NCI-H748 (cell line): ENCODE measurements at regions not wholly inside any gene's neighbourhood (a gene's known extent, or its start where the extent isn't known, plus 50 kb on each side); places are given as distances from the start of the nearest gene placed in this dataset.
A peak's percentile ranks its signal among the peaks of the same experiment; 100 is the strongest.
"Not testable (repeated sequence)": the region's sequence is repeated elsewhere in the genome, so short reads cannot be mapped to it uniquely, and the experiment has no call there.

Source experiments
- DNase-seq: peaks from one replicate; lab custom pipeline; 2025; ENCODE audit not compliant: unreplicated experiment; lab: John Stamatoyannopoulos, UW

- no peak for DNase-seq
Observed at GRCh38 chr2:59171019-59171418, 929.9 kb upstream of the FANCL start.

- DNase-seq, result no peak
Observed at GRCh38 chr2:59168766-59169165, 927.6 kb upstream of the FANCL start.

DNA sequence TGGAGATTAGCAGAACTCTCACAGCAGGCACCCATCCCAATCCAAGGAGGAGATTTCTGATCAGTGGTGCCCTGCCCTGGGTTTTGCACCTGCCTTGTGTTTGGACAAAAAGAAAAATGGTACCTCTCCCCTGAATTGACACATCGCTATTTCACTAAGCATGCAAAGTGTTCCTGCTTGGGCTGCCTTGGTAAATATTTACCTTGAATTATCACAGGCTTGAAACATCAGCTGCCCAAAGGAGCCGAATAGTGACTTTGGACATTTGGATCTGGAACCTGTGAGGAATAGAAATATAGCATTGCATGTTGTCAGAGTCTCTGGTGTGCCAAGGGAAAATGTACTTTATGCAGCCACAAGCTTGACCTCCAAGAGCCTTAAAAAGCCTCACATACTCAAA, 926.4 kb upstream of the FANCL start:
- DNase-seq, result peak; percentile 93

GRCh38 chr2:59157908-59158307, 916.8 kb upstream of the FANCL start:
- not testable (repeated sequence) for DNase-seq

DNA sequence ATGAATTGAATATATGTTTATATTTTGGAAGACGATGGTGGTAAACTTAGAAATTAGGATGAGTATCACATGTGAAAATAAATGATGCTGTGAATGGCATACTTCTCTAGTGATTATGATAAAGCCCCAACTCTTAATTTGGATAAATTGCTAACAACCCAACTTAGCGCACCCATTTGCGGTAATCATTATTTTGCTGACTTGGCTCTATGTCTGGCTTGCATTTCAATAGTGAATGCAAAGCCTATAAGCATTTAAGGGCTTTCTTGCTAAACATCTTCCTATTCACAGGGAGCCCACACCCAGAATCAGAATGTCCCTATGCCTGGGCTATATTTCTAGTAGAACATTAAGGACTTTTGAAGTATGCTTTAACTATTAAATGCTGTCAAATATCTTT, 910.7 kb upstream of the FANCL start:
- DNase-seq, result no peak

DNA sequence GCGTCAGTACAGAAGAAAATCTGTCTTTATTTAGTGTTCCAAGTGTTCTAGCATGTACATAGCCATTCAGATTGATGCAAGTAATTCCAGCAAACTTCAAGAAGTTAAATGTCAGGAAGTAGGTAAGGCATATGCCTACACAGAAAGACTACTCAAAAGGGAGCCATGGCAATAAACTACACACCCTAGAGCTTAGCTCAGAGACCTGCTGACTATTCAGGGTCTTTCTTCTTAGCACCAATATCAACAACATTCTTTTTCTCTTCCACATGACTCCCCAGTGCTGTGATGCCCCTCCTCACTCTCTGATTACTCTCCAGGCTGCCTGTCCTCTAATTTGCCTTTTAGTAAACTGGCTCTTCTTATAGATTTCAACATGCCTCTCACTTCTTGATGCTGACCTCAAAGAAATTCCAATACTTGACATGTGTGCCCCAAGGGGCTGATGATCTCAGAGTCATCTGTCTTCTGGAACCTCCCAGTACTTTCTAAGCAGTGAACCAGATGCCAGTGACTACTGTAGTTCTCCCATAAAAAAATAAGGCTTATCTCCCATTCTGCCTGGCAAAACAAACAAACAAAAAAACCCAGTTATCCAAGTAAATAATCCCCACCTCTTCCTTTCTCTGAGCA, 909.2 kb upstream of the FANCL start:
- DNase-seq, result no peak

GRCh38 chr2:59149271-59149670, 908.1 kb upstream of the FANCL start:
- no peak for DNase-seq

DNA sequence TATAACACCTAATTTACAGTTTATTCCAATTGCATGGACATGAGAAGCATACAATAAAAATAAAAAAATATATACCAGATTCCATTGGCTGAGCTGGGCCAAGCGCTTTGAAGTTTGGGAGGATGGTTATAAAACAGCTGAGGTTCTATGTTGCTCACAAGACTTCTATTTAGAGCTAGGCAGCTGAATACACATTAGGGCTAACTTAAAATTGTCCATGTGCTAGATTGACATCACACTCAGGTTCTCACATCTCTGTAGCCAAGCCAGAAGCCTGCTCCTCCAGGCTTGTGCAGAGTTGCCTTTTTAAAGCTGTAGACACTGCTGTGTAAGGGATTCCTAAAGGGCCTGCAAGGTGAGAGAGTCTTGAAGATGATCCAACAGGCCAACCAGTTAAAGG, 871.1 kb upstream of the FANCL start:
- no peak for DNase-seq

- DNase-seq, result no peak
Observed at GRCh38 chr2:59096973-59097372, 855.8 kb upstream of the FANCL start.

DNA sequence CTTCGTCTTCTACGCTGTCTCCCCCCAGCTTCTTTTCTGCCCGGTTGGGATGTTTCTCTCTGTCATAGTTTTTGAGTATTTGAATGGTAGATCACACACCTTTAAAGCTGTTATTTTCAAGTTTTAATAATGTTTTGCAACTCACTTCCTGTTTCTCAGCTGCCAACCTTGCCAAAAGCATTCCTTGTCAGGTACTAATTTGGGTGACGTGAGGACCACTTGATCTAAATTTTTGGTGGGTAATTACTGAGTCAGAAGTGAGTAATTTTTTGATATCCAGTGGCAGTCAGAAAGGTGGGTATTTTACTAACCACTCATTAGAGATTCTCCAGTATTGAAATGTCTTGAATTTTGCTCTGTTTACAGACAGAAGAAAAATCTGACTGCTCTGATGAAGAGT, 852.4 kb upstream of the FANCL start:
- DNase-seq, result no peak

- no peak for DNase-seq
Observed at GRCh38 chr2:59084326-59084725, 843.2 kb upstream of the FANCL start.

DNA sequence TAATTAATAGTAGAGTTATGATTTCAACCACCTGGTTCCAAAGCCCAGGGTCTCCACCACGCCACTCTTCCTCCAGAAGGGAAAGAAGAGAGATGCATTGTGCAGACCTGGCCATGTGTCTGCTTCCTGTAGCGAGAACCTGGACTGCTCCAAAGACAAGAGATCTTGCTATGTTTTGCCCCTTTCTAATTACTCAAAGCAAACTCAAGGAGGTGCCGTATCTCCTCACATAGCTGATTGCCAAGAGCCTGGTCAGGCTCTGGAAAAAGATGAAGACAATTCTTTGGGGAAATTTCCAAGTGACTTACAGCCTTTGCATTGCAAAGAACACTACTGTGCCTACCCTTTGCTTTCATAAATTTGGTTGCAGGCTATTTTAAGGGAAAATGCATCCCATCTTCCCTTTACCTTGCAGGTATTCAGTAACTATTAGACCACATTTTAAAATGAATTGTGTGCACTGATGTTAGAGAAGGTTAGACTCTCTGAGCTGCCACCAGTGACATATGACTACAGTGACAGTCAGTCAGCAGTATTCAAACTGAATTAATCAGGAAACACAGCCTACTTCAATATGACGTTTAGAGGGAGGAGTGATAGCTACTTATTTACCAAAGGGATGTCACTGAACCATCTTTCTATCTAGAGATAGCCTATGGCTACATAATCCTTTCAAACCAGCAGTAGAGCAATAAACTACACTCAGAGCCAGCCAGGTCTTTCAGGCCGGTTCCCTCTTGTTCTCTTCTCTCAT, 842.1 kb upstream of the FANCL start:
- no peak for DNase-seq

GRCh38 chr2:59082657-59083056, 841.5 kb upstream of the FANCL start:
- no peak for DNase-seq

DNA sequence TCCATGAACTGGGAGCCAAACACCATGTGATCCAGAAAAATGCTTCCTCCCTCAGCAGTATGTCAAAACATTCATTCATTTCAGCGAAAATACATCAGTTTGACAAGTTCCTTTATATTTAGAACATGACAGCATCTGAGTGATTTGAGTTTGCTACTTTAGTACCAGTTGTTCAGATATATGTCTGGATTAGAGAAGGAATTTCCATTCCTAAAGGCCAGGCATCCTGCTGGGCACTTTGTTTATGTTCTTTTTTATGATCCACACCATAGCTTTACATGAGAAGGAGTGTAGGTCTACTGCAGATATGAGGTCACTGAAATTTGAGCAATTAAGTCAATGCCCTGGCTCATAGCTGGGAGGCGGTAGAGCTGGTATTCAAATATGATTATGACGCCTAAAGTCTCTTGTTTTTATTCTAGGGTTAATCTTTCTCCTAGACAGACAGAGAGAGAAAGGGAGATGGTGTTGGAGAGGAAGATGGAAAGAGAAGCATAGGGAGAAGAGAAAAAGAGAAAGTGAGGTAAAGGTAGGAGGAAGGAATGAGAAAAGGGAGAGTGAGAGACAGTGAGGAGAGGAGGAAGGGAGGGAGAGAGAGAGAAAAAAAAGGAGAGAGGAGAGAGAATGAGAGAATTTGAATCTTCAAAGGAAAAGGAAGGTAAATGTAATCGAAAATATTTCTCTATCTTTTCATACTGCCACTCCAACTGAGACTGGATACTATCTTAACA, 839.5 kb upstream of the FANCL start:
- no peak for DNase-seq

GRCh38 chr2:59077981-59078531, 836.9 kb upstream of the FANCL start:
- no peak for DNase-seq

GRCh38 chr2:59077026-59077725, 836.1 kb upstream of the FANCL start:
- DNase-seq, result no peak

GRCh38 chr2:59076079-59076619, 835.0 kb upstream of the FANCL start:
- peak; percentile 68 for DNase-seq

DNA sequence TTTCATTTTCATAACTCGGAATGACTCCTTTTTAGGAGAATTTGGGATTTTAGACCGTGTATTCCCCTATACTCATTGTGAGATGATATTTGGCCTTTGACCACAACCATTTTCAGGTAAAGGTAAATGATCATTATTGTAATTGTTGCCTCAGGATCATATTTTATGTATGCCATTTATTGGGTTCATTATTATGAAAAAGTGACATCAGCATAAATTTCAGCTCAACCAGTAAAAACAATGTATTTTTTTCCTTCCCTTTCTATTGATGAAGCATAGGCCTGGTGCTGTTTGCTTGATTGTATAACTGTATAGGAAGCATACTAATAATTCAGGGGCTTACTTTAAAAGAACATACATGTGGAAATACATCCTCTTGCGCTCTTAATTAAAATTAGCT, 832.9 kb upstream of the FANCL start:
- DNase-seq, result no peak

GRCh38 chr2:59073286-59073685, 832.2 kb upstream of the FANCL start:
- DNase-seq, result peak; percentile 58

- no peak for DNase-seq
Observed at GRCh38 chr2:59068255-59068654, 827.1 kb upstream of the FANCL start.

- no peak for DNase-seq
Observed at GRCh38 chr2:59066787-59067399, 825.8 kb upstream of the FANCL start.
